Endothelial cell of umbilical vein (primary cell): ENCODE measurements at regions not wholly inside any gene's neighbourhood (a gene's known extent, or its start where the extent isn't known, plus 50 kb on each side); places are given as distances from the start of the nearest gene placed in this dataset.

Experiments used
- EZH2 ChIP-seq: IDR thresholded peaks from 2 replicates; pipeline ENCODE4 v1.6.1; 2012; ENCODE audit warnings: borderline replicate concordance, low read depth, mild to moderate bottlenecking, moderate library complexity, low read length, inconsistent platforms; ENCODE audit not compliant: severe bottlenecking
- FOS ChIP-seq: IDR thresholded peaks from 2 replicates; pipeline ENCODE4 v1.6.1; 2011; ENCODE audit warnings: mild to moderate bottlenecking, low read length, moderate library complexity, borderline replicate concordance; ENCODE audit not compliant: insufficient read depth
- GATA2 ChIP-seq: IDR thresholded peaks from 2 replicates; pipeline ENCODE4 v1.7.0; 2011; ENCODE audit warnings: low read depth, mild to moderate bottlenecking, moderate library complexity, mixed read lengths, low read length; ENCODE audit not compliant: insufficient read length, insufficient read depth
- MYC ChIP-seq: IDR thresholded peaks from one replicate; pipeline ENCODE4 v1.6.1; 2011; ENCODE audit warnings: mild to moderate bottlenecking, low read depth, low read length
- POLR2A ChIP-seq: IDR thresholded peaks from 2 replicates; pipeline ENCODE4 v1.6.1; 2012; ENCODE audit warnings: low read depth, mild to moderate bottlenecking, control low read depth, low read length
- POLR2AphosphoS5 ChIP-seq: IDR thresholded peaks from 2 replicates; pipeline ENCODE4 v1.6.1; 2012; ENCODE audit warnings: low read depth, mild to moderate bottlenecking, control low read depth, low read length, moderate library complexity; ENCODE audit not compliant: insufficient read depth
- TF ChIP-seq, protein P1 (sequence below), 2 donors: IDR thresholded peaks; 1 replicate in 1 of 2; 2 replicates in 1 of 2; pipeline ENCODE4 v1.5.1; 2011; ENCODE audit warnings: low read length in 2 of 2, mild to moderate bottlenecking in 2 of 2, moderate library complexity in 2 of 2, control low read depth in 1 of 2, inconsistent platforms in 1 of 2, low read depth in 1 of 2; ENCODE audit not compliant: insufficient read depth in 1 of 2; ENCODE audit errors: extremely low read depth in 1 of 2
- TF ChIP-seq, protein P2 (sequence below): IDR thresholded peaks from 2 replicates; pipeline ENCODE4 v1.6.1; 2011; ENCODE audit not compliant: insufficient read depth, insufficient read length

DNA sequence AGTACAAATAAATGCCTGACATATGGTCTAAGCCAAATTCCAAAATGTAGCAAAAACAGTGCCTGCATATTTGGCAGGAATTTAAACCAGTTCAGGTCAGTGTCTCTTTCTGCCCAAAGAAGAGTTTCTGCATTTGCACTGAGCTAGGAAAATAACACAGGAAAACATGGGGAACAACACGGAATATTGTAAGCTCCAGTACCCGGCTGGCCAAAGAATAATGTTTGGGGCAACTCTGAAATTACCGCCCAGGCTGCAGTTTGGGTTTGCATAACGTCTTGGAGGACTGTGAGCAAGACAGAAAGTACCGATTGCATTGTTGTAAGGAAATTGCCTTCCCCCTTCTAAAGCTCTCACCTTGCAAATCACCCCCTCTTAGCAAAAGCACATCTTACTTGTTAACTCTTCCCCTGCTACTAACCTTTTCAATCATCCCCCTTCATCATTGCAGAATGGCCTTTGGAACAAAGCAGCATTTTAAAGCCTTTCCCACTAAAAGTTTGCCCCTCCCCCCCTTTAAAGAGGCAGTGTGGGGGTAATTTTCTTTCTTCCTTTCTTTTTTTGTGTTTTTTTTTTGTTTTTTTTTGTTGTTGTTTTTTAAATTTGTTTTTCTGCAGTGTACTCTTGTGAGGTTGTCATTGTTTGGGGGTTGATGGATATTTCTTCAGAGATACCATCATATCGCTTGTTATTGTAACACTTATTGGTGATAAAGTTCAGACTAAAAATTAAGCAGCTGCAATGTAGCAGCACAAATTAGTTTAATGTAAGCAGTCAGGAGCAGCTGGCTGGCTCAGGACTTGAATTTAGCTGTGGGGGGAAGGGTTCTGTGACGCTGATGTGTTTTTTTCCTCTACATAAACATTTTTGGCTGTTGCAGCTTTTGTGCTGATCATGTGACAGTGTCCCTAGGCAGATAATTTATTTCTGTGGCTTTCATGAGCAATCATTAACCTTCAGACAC is 100.0 kb upstream of the CITED2 start:
- TF ChIP-seq, protein P1, sequence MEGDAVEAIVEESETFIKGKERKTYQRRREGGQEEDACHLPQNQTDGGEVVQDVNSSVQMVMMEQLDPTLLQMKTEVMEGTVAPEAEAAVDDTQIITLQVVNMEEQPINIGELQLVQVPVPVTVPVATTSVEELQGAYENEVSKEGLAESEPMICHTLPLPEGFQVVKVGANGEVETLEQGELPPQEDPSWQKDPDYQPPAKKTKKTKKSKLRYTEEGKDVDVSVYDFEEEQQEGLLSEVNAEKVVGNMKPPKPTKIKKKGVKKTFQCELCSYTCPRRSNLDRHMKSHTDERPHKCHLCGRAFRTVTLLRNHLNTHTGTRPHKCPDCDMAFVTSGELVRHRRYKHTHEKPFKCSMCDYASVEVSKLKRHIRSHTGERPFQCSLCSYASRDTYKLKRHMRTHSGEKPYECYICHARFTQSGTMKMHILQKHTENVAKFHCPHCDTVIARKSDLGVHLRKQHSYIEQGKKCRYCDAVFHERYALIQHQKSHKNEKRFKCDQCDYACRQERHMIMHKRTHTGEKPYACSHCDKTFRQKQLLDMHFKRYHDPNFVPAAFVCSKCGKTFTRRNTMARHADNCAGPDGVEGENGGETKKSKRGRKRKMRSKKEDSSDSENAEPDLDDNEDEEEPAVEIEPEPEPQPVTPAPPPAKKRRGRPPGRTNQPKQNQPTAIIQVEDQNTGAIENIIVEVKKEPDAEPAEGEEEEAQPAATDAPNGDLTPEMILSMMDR (IDR thresholded peaks at IDR 0.05; ENCODE audit: extremely low read depth in 1 of 2, insufficient read depth in 1 of 2, low read depth in 1 of 2, low read length in 2 of 2) = no peak
- TF ChIP-seq POLR2A (no peak), EZH2 (no peak), POLR2AphosphoS5 (no peak), MYC (no peak), FOS (no peak), GATA2 (no peak)
- TF ChIP-seq, protein P2, sequence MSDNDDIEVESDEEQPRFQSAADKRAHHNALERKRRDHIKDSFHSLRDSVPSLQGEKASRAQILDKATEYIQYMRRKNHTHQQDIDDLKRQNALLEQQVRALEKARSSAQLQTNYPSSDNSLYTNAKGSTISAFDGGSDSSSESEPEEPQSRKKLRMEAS = no peak
